K562 (cell line): ENCODE measurements at regions not wholly inside any gene's neighbourhood (a gene's known extent, or its start where the extent isn't known, plus 50 kb on each side); places are given as distances from the start of the nearest gene placed in this dataset.

Source experiments
- GABPB1 ChIP-seq: sonication (generic); formaldehyde crosslinking; IDR thresholded peaks from 2 replicates; pipeline ENCODE4 v1.8.0; 2022; ENCODE audit warnings: mild to moderate bottlenecking, missing genetic modification reagents
- POLR2A ChIP-seq: fragments of 450-650 bp; conservative IDR thresholded peaks from 2 replicates; pipeline ENCODE4 v1.6.1; 2016
- ZBTB7A ChIP-seq: IDR thresholded peaks from 2 replicates; pipeline ENCODE4 v1.6.1; 2011; ENCODE audit warnings: low read depth, mild to moderate bottlenecking, low read length, moderate library complexity, borderline replicate concordance; ENCODE audit not compliant: control insufficient read depth
- ZNF436 ChIP-seq: fragments of 250-450, 450-650 bp; sonication (Bioruptor Pico); formaldehyde crosslinking; IDR thresholded peaks from 2 replicates; pipeline ENCODE4 v1.7.0; 2020; ENCODE audit warnings: mild to moderate bottlenecking
- TF ChIP-seq, protein P1 (sequence below), 3 experiments: IDR thresholded peaks in 2 of 3; conservative IDR thresholded peaks in 1 of 3; 2 replicates each; pipeline ENCODE4 v1.5.1; 2011 to 2012; ENCODE audit warnings: low read length in 3 of 3, mild to moderate bottlenecking in 3 of 3, control low read depth in 2 of 3, improper control_type of control experiment in 1 of 3, inconsistent platforms in 1 of 3, low read depth in 1 of 3, mixed read lengths in 1 of 3, moderate library complexity in 1 of 3; ENCODE audit not compliant: insufficient read depth in 2 of 3

DNA sequence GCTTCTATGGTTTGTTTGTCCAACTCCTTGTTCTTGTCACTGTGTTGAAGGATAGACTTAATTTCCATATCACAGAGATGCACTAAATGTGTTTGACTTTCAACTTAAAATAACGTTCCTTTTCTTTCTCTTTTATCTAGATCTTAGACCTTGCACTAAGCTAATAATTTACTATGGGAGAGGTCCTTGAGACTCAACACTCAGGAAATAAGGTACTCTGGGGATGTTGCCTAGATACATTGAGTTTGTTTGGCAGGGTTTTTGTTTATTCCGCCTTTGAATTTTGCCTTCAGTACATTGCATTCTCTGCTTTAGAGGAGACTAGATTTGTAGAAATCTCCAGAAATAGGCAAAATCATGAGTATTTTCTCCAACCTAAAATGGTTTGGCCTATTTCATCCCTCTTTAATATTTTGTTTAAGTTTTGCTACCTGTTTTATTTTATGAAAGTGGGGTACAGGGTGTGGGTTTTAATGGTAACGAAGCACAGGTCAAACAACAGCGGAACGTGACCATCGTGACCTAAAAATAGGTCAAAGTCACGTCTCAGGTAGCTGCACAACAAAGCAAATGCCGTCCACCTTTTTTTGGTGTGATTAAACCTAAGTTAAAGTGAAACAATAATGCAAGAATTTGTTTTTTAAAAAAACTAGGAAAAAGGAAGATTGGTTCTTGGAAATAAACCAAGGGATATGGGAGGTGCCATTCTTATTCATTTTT, 115.3 kb upstream of the CPSF6 start:
- TF ChIP-seq GABPB1 = no peak
- TF ChIP-seq, protein P1, sequence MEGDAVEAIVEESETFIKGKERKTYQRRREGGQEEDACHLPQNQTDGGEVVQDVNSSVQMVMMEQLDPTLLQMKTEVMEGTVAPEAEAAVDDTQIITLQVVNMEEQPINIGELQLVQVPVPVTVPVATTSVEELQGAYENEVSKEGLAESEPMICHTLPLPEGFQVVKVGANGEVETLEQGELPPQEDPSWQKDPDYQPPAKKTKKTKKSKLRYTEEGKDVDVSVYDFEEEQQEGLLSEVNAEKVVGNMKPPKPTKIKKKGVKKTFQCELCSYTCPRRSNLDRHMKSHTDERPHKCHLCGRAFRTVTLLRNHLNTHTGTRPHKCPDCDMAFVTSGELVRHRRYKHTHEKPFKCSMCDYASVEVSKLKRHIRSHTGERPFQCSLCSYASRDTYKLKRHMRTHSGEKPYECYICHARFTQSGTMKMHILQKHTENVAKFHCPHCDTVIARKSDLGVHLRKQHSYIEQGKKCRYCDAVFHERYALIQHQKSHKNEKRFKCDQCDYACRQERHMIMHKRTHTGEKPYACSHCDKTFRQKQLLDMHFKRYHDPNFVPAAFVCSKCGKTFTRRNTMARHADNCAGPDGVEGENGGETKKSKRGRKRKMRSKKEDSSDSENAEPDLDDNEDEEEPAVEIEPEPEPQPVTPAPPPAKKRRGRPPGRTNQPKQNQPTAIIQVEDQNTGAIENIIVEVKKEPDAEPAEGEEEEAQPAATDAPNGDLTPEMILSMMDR (IDR thresholded peaks at IDR 0.05 in 2 of 3, conservative IDR thresholded peaks at IDR 0.05 in 1 of 3; ENCODE audit: insufficient read depth in 2 of 3, low read depth in 1 of 3, low read length in 3 of 3) = no peak
- TF ChIP-seq ZBTB7A = no peak
- TF ChIP-seq POLR2A = no peak
- no peak for TF ChIP-seq ZNF436 (CRISPR knock-in tag)
